Spinal cord (tissue), 9 donors: ENCODE measurements at regions not wholly inside any gene's neighbourhood (a gene's known extent, or its start where the extent isn't known, plus 50 kb on each side); places are given as distances from the start of the nearest gene placed in this dataset.
A peak's percentile ranks its signal among the peaks of the same experiment; 100 is the strongest.

Source experiments
- DNase-seq, 6 donors: peaks; one replicate each; pipeline versions ENCODE4 v3.0.0 to v3.0.0-alpha.2; 2013 to 2015; ENCODE audit warnings: low spot score in 6 of 6, low read depth in 4 of 6
- H3K27ac ChIP-seq: one replicate; pipeline ENCODE4 v1.5.1; 2013; ENCODE audit warnings: low read depth, low read length, control low read depth
- H3K27me3 ChIP-seq: one replicate; pipeline ENCODE4 v1.6.1; 2013; ENCODE audit warnings: low read length; ENCODE audit not compliant: control insufficient read depth, insufficient read depth
- H3K36me3 ChIP-seq: one replicate; pipeline ENCODE4 v1.6.1; 2013; ENCODE audit warnings: low read length; ENCODE audit not compliant: control insufficient read depth, insufficient read depth
- H3K4me1 ChIP-seq: one replicate; pipeline ENCODE4 v1.6.1; 2013; ENCODE audit warnings: low read length; ENCODE audit not compliant: control insufficient read depth, insufficient read depth
- H3K4me3 ChIP-seq: one replicate; pipeline ENCODE4 v1.5.1; 2013; ENCODE audit warnings: low read depth, low read length, control low read depth
- H3K9me3 ChIP-seq: one replicate; pipeline ENCODE4 v1.6.1; 2013; ENCODE audit warnings: low read length; ENCODE audit not compliant: control insufficient read depth, insufficient read depth
- WGBS: methylation state at CpG from one replicate; pipeline ENCODE4 v1.1.5; 2013; ENCODE audit warnings: missing lambda C conversion rate; ENCODE audit not compliant: insufficient coverage; 5-methylcytosine and 5-hydroxymethylcytosine counted together
- donor health status: healthy.

DNA sequence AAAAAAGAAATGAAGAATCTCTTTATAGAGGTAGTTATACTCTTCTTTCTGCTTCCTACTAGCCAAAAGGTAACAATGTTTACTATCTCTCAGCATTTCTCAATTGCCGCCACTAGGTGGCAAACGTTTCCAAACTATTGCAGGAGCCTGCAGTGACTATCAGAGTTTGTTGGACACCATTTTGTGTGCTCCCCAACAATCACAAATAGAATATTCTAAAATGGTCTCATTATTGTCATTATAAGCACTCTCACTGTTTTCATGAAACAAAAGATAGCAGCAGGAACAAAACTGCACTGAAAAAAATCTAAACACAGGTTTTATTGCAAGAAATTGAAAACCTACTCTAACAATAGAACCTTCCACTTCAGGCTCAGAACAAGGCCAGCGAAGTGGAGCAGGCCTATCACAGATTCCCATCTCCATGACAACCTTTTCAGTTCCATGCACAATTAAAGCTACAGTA is 83.9 kb upstream of the PLPPR4 start:
- 0% methylated on average over 1 of the region's 3 CpGs for WGBS
- Histone ChIP-seq H3K4me3 (no peak overlapping the region), H3K27me3 (no peaks in the 10 kb centered on the region), H3K9me3 (peaks cover 1% of the 10 kb centered on the region), H3K36me3 (no peaks in the 10 kb centered on the region), H3K4me1 (no peaks in the 10 kb centered on the region), H3K27ac (peak overlapping the region; percentile 36)
- peak; percentile 76 to 98 (median 86) for DNase-seq

DNA sequence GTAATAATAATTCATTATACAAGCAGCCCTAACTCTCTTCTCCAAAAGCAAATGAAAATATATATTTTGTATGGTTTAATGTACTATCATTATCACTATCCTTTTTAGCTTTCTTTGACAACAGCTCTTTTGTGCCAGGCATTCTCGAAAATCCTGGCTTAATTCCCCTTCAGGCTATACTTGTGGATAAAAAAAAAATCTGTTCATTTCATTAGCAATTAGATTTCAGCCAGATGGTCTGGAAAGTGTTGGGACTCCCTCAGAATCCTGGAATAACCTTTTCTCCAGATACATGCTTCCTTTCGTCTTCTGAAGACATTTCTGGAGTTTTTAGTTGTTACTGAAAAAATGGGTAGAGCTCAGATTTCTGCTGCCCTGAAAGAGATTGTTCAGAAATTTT is 83.4 kb upstream of the PLPPR4 start:
- peak in 4 of 6 donors; percentile 14 to 93 (median 50) for DNase-seq
- Histone ChIP-seq H3K27ac (peak overlapping the region; percentile 36), H3K4me1 (no peaks in the 10 kb centered on the region), H3K9me3 (peaks cover 1% of the 10 kb centered on the region), H3K36me3 (no peaks in the 10 kb centered on the region), H3K4me3 (no peak overlapping the region), H3K27me3 (no peaks in the 10 kb centered on the region)
- WGBS: no CpG with 5 or more reads among the region's 2 CpGs

DNA sequence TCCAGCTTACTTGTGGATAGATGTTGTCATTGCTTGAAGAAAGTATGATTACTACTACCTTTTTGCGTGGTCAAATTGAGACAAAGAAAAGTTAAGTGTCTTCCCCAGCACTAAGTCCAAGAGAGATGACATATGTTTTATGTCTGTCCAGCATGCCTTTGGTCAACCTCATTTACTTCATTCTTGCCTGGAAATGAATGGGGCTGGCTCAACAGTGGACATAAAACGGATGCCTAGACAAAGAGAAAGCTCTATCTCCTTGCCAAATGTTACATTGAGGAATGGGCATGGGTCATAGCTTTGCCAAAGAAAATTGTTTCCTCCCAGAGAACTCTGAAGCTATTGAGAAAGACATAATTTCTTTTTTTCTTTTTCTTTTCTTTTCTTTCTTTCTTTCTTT is 82.4 kb upstream of the PLPPR4 start:
- peak in 1 of 6 donors; percentile 41 for DNase-seq
- H3K4me1 ChIP-seq: no peaks in the 10 kb centered on the region
- H3K4me3 ChIP-seq: no peak overlapping the region
- WGBS: no CpG with 5 or more reads among the region's 2 CpGs
- no peak overlapping the region for H3K27ac ChIP-seq
- H3K27me3 ChIP-seq: no peaks in the 10 kb centered on the region
- peaks cover 1% of the 10 kb centered on the region for H3K9me3 ChIP-seq
- no peaks in the 10 kb centered on the region for H3K36me3 ChIP-seq

DNA sequence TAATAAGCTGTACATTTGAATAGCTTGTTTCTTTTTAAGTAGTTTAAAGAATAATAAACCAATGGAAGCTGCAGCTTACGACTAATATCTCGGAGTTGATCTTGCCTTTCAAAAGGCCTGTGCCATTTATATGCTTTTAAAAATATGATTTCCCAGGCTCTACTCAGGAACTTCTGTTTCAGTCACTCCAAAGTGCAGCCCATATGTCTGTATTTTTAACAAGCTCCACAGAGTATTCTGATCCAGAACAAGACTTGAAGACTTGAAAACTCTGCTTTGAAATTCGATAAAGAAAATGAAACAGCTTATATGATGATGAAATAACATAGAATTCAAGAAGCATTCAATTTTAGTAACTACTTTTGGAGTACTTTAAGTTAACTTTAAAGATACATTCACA is 79.1 kb upstream of the PLPPR4 start:
- H3K9me3 ChIP-seq: peaks cover 1% of the 10 kb centered on the region
- no CpG with 5 or more reads among the region's 3 CpGs for WGBS

DNA sequence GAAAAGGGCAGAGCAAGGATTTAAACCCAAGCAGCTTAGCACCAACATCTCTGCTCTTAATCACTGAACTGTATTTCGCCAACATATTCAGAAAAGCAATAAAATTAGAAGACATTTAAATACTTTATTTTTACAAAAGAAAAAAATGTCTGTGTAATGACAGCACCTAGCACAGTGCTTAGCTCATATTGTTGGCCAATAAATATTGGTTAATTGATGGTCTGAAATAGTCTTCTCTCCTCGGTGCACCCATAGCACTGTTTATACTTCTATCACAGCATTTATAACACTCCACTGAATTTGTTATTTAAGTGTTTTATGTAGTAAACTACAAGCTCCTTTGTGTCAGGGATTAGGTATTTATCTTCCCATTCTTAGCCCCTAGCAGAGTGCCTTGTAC is 70.9 kb upstream of the PLPPR4 start:
- no peaks in the 10 kb centered on the region for H3K9me3 ChIP-seq
- no peaks in the 10 kb centered on the region for H3K4me1 ChIP-seq
- no peak overlapping the region for H3K4me3 ChIP-seq
- no peaks in the 10 kb centered on the region for H3K27me3 ChIP-seq
- no peak overlapping the region for H3K27ac ChIP-seq
- no peak for DNase-seq
- no peaks in the 10 kb centered on the region for H3K36me3 ChIP-seq
- WGBS: no CpG with 5 or more reads among the region's 2 CpGs

More for the DNA sequence above, 79.1 kb upstream of the PLPPR4 start:
- Histone ChIP-seq H3K4me3 (no peak overlapping the region), H3K36me3 (no peaks in the 10 kb centered on the region), H3K27me3 (no peaks in the 10 kb centered on the region), H3K27ac (no peak overlapping the region), H3K4me1 (no peaks in the 10 kb centered on the region)
- DNase-seq: peak in 1 of 6 donors; percentile 66

DNA sequence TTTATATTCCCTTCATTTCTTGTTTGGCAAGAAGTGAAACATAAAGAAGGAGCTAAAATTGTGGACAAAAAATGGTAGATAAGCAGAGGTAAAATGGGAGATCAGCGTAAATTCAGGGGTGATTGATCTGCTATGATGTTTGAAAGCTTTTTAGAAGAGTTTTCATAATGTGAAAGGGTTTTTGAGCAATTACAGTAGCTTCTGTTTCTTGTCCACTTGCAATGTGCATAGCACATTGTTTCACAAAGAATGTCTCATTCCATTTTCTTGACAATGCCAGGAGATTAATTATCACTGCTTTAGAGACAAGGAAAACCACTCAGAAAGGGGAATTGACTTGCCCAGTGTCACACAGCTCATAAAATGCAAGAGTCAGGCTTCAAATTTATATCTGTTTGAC is 65.9 kb upstream of the PLPPR4 start:
- Histone ChIP-seq H3K9me3 (no peaks in the 10 kb centered on the region), H3K27me3 (no peaks in the 10 kb centered on the region), H3K4me1 (no peaks in the 10 kb centered on the region), H3K27ac (no peak overlapping the region), H3K36me3 (no peaks in the 10 kb centered on the region), H3K4me3 (no peak overlapping the region)
- 75% methylated on average over 1 of the region's 1 CpG for WGBS
- no peak for DNase-seq

DNA sequence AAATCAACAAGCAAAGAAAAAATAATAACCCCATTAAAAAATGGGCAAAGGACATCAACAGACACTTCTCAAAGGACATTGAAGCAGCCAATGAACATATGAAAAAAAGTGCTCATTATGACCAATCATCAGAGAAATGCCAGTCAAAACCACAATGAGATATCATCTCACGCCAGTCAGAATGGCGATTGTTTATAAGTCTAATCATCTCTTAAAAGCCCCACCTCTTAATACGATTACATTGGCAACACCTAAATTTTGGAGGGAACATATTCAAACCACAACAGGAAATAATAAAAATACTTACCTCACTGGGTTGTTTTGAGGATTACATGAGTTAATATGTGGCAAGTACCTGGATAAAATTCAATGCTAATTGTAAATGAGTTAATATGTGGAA is 57.1 kb upstream of the PLPPR4 start:
- no peak overlapping the region for H3K4me3 ChIP-seq
- no peaks in the 10 kb centered on the region for H3K27me3 ChIP-seq
- no peaks in the 10 kb centered on the region for H3K9me3 ChIP-seq
- H3K36me3 ChIP-seq: no peaks in the 10 kb centered on the region
- DNase-seq: no peak
- H3K27ac ChIP-seq: no peak overlapping the region
- H3K4me1 ChIP-seq: no peaks in the 10 kb centered on the region
- no CpG with 5 or more reads among the region's 3 CpGs for WGBS
